Hematopoietic multipotent progenitor cell treated with erythropoietin and hydrocortisone succinate and interleukin-3 and kit ligand, for 17 days (in vitro differentiated cells): ENCODE measurements at regions not wholly inside any gene's neighbourhood (a gene's known extent, or its start where the extent isn't known, plus 50 kb on each side); places are given as distances from the start of the nearest gene placed in this dataset.

Experiments
- DNase-seq: peaks from one replicate; pipeline ENCODE4 v3.0.0-alpha.2; 2015; ENCODE audit warnings: low spot score

GRCh38 chr13:21822029-21822428, 151.2 kb downstream of the FGF9 start:
- no peak for DNase-seq

DNA sequence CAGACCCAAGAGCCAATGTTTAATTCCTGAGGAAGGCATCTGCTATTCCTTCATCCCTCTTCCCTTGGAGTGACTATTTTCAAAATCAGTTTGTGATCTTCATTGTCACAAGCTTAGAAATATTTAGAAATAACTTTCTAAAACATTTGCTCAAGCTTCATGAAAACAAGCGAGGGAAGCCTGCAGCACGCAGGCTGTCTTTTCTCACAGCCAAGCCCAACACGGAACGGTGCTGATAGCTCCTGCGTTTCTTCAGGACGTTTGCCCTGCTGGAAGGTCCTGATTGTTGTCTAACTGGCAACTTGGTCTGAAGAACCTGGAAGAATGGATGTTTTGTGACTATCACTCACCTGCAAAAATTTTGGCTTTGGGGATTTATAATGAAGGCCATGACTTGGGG, 152.5 kb downstream of the FGF9 start:
- no peak for DNase-seq

- no peak for DNase-seq
Measured at GRCh38 chr13:21823949-21824348, 153.1 kb downstream of the FGF9 start.

GRCh38 chr13:21825186-21825585, 154.3 kb downstream of the FGF9 start:
- no peak for DNase-seq

- no peak for DNase-seq
Measured at GRCh38 chr13:21825801-21826200, 154.9 kb downstream of the FGF9 start.

DNA sequence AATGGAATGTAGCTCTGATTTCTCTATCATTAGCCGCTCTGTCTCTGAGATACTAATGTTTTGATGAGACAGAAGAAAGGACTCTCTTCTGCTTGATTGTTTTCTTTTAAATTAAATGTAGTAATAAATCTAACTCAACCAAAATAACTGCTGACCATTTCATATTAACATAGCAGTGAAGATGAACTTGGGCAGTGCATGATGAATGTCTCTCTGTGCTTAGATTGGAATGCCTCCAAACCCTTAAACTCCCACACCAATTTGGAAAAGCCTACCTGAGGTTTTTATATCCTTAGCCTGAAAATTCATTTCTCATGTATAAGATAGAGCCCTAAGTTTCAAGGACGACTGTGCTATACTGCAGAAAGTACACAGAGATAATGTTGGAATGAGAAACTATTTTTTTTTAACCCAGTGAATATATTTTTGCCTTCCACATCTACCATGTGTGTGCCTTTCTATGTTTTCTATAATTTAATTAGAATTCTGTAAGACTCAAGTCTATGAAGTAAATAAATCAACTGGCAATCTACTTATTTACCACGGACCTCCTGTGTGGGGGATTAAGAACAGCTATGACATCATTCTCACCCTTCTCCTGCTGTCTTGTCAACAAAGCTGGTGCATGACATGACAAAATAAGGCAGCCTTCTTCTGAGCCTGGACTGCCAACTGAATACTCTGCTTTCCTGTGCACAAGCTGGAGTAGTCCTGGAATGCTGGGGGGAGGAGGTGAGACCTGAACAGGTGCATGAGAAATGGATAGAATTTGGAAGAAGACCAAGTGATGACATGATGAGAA, 155.5 kb downstream of the FGF9 start:
- no peak for DNase-seq

DNA sequence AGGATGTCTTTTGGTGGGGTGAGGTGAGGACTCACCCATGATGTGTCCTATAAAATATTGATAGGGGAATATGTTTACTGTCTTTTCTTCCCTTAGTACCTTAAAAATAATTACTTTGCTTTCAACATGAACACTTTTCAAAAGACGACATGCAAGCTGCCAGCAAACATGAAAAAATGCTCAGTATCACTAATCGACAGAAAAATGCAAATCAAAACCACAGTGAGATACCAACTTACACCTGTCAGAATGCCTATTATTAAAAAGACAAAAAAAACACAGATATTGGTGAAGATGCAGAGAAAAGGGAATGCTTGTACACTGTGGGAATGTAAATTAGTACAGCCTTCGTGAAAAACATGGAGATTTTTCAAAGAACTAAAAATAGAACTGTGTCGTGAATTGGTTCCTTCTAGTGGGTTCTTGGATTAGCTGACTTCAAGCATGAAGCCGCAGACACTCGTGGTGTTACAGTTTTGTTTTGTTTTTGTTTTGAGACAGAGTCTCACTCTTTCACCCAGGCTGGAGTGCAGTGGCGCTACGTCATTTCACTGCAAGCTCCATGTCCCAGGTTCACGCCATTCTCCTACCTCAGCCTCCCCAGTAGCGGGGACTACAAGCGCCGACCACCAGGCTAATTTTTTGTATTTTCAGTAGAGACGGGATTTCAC, 160.9 kb downstream of the FGF9 start:
- no peak for DNase-seq

GRCh38 chr13:21833921-21834320, 163.0 kb downstream of the FGF9 start:
- DNase-seq: no peak

DNA sequence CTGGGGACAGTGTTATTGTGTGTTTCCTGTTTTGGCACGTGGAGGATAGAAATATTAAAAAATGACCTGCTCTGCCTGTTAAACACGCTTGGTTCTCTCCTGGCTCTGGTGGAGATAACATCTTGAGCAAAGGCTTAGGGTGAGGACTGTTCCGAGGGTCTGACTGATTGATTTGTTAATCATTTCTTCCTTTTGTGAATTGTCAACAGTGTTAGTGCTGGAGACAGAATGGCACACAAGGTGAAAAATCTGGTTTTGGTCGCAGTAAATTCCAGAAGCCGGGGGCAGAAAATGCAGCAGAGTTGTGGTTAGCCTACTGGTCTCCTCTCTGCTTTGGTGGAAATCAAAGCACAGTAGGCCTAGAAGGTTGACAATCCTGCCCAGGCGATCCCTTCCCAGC, 163.6 kb downstream of the FGF9 start:
- DNase-seq: no peak

GRCh38 chr13:21837288-21837687, 166.4 kb downstream of the FGF9 start:
- no peak for DNase-seq

GRCh38 chr13:21837841-21838551, 167.1 kb downstream of the FGF9 start:
- DNase-seq: no peak

DNA sequence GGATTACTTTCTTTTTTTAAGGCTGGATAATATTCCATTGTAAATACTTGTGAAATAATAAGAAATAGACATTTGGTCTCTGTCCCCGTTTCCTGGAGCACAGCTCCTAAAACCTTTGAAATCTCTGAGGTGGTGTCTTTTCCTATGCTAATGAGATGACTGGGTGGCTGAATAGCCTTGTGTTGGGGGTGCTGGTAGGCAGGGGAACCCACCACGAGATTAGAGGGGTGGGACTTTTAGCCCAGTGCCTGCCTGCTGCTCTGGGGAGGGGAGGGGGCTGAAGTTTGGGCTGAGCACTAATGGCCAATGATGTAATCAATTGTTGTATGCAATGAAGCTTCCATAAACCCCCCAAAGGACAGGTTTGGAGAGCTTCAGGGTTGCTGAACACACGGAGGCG, 175.7 kb downstream of the FGF9 start:
- DNase-seq: no peak

- no peak for DNase-seq
Measured at GRCh38 chr13:21849323-21849722, 178.4 kb downstream of the FGF9 start.

DNA sequence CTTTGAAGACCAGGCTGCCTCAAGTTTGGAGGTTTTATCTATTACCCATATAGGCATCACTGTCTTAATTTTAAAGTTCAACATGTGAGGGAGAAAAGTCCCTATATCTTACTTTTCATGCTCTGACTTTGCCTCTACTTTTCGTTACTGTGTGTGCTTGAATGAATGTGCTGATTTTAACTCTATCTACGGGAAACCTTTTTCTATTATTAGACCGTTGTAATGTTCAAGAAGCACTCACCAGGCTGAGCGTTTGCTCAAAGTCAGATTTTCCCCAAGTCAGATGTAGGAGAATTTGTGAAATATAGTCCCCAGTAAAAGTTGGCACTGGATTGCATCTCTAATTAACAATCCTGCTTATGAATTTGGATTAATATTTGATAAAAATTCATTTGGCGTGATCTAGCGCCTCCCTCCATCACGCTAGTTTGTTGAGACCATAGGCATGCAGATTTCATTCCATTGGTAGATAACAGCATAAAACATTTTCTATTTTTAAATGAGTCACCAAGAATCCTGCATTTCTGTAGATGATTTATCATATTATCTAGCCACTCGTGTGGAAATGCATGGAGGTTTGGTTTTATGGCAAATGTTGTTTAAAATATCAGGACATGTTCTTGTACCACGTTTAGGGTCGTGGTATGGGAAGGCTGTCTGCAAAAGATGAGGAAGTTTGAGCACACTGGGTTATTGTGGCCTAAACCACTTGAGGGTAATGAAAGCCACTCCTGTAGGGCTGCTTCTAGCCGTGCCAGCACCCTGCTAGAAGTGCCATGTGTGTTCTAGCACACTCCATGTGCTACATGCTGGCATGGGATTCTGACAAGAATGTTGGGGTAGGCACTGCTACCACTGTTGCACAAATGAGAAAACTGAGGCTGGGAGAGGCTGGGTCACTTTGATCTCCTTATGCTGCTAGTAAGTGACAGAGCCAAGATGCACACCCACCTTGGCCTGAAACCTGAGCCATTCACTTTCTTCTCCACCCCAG, 179.4 kb downstream of the FGF9 start:
- no peak for DNase-seq

- no peak for DNase-seq
Measured at GRCh38 chr13:21852043-21852442, 181.2 kb downstream of the FGF9 start.

GRCh38 chr13:21853779-21854178, 182.9 kb downstream of the FGF9 start:
- no peak for DNase-seq

GRCh38 chr13:21868823-21869222, 197.9 kb downstream of the FGF9 start:
- no peak for DNase-seq

DNA sequence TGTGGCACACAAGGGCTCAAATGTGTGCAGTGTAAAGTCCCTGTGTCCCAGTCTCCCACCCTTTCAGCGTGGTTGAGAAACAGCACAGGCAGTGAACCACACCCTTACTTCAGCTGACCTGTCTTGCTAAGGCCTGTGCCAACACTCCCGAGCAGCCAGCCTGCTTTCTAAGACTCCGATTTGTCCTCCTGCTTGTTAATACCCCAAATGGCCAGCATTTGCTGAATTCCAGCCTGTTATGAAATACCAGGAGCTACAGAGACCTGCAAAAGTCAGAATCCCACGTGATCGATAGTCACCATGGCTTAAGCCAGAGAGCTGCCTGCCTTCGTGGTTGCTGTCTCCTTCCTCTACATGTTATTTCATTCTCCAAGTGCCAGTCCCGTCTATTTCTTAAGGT, 200.5 kb downstream of the FGF9 start:
- no peak for DNase-seq

DNA sequence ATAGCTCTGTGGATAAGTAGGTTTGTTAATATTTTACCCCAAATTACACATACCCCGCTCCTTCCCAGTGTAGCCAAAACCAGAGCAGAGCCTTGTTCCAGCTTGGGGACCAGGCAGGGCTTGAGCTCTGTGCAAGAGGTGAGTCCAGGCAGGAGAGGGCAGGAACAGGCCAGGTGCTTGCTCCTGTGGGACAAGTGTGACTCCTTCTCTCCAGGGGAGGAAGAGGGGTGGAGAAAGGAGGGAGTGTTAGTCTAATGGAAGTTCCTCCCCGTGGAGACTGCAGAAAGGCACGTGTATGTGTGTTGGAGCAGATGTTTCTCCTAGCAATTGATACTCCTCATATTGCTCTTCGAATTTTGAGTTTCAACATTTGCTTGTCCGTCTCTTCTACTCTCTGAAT, 201.0 kb downstream of the FGF9 start:
- no peak for DNase-seq

DNA sequence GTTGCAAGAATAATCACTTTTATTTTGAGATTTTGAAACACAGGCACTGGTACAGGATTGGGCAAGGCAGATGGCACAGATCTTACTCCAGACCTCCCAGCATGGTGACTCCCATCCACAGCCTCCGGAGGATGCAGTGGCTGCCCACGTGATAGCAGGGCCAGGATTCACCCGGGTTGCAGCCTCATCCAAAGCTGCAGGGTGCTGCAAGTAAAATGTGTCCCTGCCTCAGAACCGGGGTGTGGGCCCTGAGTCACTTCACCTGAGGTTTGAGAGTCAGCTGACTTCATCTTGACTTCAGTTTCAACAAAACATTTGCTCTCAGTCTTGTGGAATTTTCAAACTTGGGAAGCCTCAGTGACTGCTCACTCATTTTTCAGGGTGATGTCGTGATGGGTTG, 201.9 kb downstream of the FGF9 start:
- no peak for DNase-seq

DNA sequence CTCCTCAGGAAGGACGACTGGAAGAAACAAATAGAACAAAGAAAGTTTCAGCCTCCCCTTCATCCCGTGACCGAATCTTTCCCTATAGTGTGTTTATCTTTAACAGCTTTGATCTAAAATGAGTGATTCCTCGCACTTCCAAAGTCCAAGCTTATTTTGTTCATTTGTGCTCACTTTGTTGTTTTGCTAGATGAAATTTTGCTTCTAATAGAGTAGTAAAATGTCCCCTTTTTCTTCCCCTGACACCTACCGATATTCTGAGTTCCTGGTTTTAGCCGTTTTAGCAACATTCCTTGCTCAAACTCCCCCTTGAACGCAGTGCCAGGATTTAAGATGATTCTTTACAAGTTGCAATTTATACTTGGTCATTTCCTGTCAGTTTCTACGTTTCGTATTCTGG, 204.2 kb downstream of the FGF9 start:
- DNase-seq: no peak
